Fibroblast of lung (primary cell): ENCODE measurements at regions not wholly inside any gene's neighbourhood (a gene's known extent, or its start where the extent isn't known, plus 50 kb on each side); places are given as distances from the start of the nearest gene placed in this dataset.

ENCODE experiments used
- DNase-seq, 2 donors: peaks; one replicate each; pipeline versions ENCODE4 v3.0.0 to v3.0.0-alpha.2; 2010; ENCODE audit warnings: low read depth in 2 of 2
- H2AFZ ChIP-seq: 2 replicates; pipeline ENCODE4 v1.5.1; 2012; ENCODE audit warnings: low read length, control low read depth, inconsistent platforms
- H3K27ac ChIP-seq: 2 replicates; pipeline ENCODE4 v1.5.1; 2011; ENCODE audit warnings: low read length, control low read depth; ENCODE audit not compliant: insufficient read depth
- H3K27me3 ChIP-seq: 2 replicates; pipeline ENCODE4 v1.5.1; 2011; ENCODE audit warnings: mild to moderate bottlenecking, low read length; ENCODE audit not compliant: control insufficient read depth, insufficient read depth
- H3K36me3 ChIP-seq: 2 replicates; pipeline ENCODE4 v1.5.1; 2011; ENCODE audit warnings: low read length; ENCODE audit not compliant: control insufficient read depth, insufficient read depth
- H3K4me1 ChIP-seq: 2 replicates; pipeline ENCODE4 v1.5.1; 2011; ENCODE audit warnings: low read length; ENCODE audit not compliant: control insufficient read depth, insufficient read depth; ENCODE audit errors: extremely low read depth
- H3K4me2 ChIP-seq: 2 replicates; pipeline ENCODE4 v1.5.1; 2011; ENCODE audit warnings: low read length, control low read depth; ENCODE audit not compliant: insufficient read depth; ENCODE audit errors: extremely low read depth
- H3K4me3 ChIP-seq, 4 experiments: fragments of 200-600 bp in 1 of 4; sonication (generic) in 1 of 4; replicated peaks in 1 of 4; 2 replicates each; pipeline ENCODE4 v1.5.1; 2011 to 2016; ENCODE audit warnings: low read length in 4 of 4, low read depth in 3 of 4, mild to moderate bottlenecking in 3 of 4, control low read depth in 2 of 4, inconsistent platforms in 1 of 4, mixed read lengths in 1 of 4; ENCODE audit not compliant: insufficient read depth in 1 of 4; ENCODE audit errors: control extremely low read depth in 1 of 4
- H3K79me2 ChIP-seq: 2 replicates; pipeline ENCODE4 v1.5.1; 2012; ENCODE audit warnings: mild to moderate bottlenecking, low read length, inconsistent platforms; ENCODE audit not compliant: control insufficient read depth, insufficient read depth
- H3K9ac ChIP-seq: 2 replicates; pipeline ENCODE4 v1.5.1; 2011; ENCODE audit warnings: mild to moderate bottlenecking, low read length, control low read depth; ENCODE audit not compliant: insufficient read depth
- H3K9me3 ChIP-seq: 2 replicates; pipeline ENCODE4 v1.5.1; 2012; ENCODE audit warnings: low read depth, low read length; ENCODE audit not compliant: control insufficient read depth, insufficient read depth
- H4K20me1 ChIP-seq: 2 replicates; pipeline ENCODE4 v1.5.1; 2011; ENCODE audit warnings: low read length; ENCODE audit not compliant: control insufficient read depth, insufficient read depth; ENCODE audit errors: extremely low read depth
- CTCF ChIP-seq, 2 donors: IDR thresholded peaks in 1 of 2; conservative IDR thresholded peaks in 1 of 2; 1 replicate in 1 of 2; 2 replicates in 1 of 2; pipeline ENCODE4 v1.5.1; 2011 to 2012; ENCODE audit warnings: low read length in 2 of 2, control low read depth in 1 of 2, inconsistent platforms in 1 of 2, low read depth in 1 of 2, mild to moderate bottlenecking in 1 of 2
- EZH2 ChIP-seq: IDR thresholded peaks from 2 replicates; pipeline ENCODE4 v1.5.1; 2012; ENCODE audit warnings: low read length, control low read depth, mild to moderate bottlenecking; ENCODE audit errors: missing control alignments

GRCh38 chr6:144654506-144654905 lies 369.4 kb downstream of the UTRN start:
- Histone ChIP-seq H3K9me3 (no peaks in the 10 kb centered on the region), H3K9ac (no peak overlapping the region), H3K4me3 (no peak overlapping the region), H3K4me2 (no peak overlapping the region), H3K4me1 (no peaks in the 10 kb centered on the region), H2AFZ (no peak overlapping the region), H3K79me2 (no peaks in the 10 kb centered on the region), H3K27me3 (no peaks in the 10 kb centered on the region), H3K27ac (no peak overlapping the region), H4K20me1 (no peaks in the 10 kb centered on the region), H3K36me3 (no peaks in the 10 kb centered on the region)
- no peak for DNase-seq
- TF ChIP-seq CTCF (conservative IDR thresholded peaks at IDR 0.05 in 1 of 2, IDR thresholded peaks at IDR 0.05 in 1 of 2; ENCODE audit: low read depth in 1 of 2, low read length in 2 of 2) (no peak), EZH2 (no peak)

GRCh38 chr6:144655376-144655775 lies 370.2 kb downstream of the UTRN start:
- TF ChIP-seq CTCF (conservative IDR thresholded peaks at IDR 0.05 in 1 of 2, IDR thresholded peaks at IDR 0.05 in 1 of 2; ENCODE audit: low read depth in 1 of 2, low read length in 2 of 2) = no peak
- TF ChIP-seq EZH2 = no peak
- H3K9me3 ChIP-seq = no peaks in the 10 kb centered on the region
- no peaks in the 10 kb centered on the region for H3K4me1 ChIP-seq
- H3K4me3 ChIP-seq = no peak overlapping the region
- no peaks in the 10 kb centered on the region for H3K27me3 ChIP-seq
- peak; percentile 25 to 77 for DNase-seq
- H2AFZ ChIP-seq = no peak overlapping the region
- no peaks in the 10 kb centered on the region for H3K79me2 ChIP-seq
- H3K36me3 ChIP-seq = no peaks in the 10 kb centered on the region
- no peak overlapping the region for H3K27ac ChIP-seq
- H4K20me1 ChIP-seq = no peaks in the 10 kb centered on the region
- no peak overlapping the region for H3K4me2 ChIP-seq
- no peak overlapping the region for H3K9ac ChIP-seq

GRCh38 chr6:144657691-144658090 lies 372.6 kb downstream of the UTRN start:
- Histone ChIP-seq H3K4me2 (no peak overlapping the region), H2AFZ (no peak overlapping the region), H3K36me3 (no peaks in the 10 kb centered on the region), H3K79me2 (no peaks in the 10 kb centered on the region), H3K4me3 (no peak overlapping the region), H3K9me3 (no peaks in the 10 kb centered on the region), H3K27me3 (no peaks in the 10 kb centered on the region), H3K4me1 (no peaks in the 10 kb centered on the region), H3K9ac (no peak overlapping the region), H4K20me1 (no peaks in the 10 kb centered on the region), H3K27ac (no peak overlapping the region)
- TF ChIP-seq EZH2 (no peak), CTCF (conservative IDR thresholded peaks at IDR 0.05 in 1 of 2, IDR thresholded peaks at IDR 0.05 in 1 of 2; ENCODE audit: low read depth in 1 of 2, low read length in 2 of 2) (no peak)
- peak in 1 of 2 donors; percentile 21 for DNase-seq
